ENCODE measurements at regions not wholly inside any gene's neighbourhood (a gene's known extent, or its start where the extent isn't known, plus 50 kb on each side); places are given as distances from the start of the nearest gene placed in this dataset.
"Not testable (repeated sequence)": the region's sequence is repeated elsewhere in the genome, so short reads cannot be mapped to it uniquely, and the experiment has no call there.

DNA sequence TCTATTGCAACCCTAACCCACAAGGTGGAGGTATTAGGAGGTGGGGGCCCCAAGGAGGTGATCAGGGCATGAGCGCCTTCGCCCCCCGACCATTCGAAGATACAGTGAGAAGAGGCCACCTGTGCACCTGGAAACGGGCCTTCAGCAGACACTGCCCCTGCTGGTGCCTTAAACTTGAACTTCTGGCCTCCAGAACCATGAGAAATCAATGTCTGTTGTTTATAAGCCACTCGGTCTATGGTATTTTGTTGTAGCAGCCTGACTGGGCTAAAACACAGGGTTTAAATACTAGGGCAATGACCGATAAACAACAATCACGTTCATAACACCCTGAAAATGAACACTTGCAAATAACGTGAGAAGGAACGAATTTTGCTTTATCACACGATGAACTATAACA, 85.2 kb upstream of the USP29 start:
- no peak for FAIRE-seq

DNA sequence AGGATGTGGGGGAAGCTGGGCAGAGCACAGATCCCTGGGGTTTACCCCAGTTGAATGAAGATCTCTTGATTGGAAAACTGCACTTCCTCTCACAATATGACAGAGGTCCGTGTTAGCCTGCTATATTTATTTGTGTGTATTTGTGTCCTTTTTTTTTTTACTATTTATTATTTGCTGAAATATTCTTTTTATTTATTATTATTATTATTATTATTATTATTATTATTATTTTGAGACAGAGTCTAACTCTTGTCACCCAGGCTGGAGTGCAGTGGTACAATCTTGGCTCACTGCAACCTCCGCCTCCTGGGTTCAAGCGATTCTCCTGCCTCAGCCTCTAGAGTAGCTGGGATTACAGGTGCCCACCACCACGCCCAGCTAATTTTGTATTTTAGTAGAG, 84.0 kb upstream of the USP29 start:
- not testable (repeated sequence) for FAIRE-seq

DNA sequence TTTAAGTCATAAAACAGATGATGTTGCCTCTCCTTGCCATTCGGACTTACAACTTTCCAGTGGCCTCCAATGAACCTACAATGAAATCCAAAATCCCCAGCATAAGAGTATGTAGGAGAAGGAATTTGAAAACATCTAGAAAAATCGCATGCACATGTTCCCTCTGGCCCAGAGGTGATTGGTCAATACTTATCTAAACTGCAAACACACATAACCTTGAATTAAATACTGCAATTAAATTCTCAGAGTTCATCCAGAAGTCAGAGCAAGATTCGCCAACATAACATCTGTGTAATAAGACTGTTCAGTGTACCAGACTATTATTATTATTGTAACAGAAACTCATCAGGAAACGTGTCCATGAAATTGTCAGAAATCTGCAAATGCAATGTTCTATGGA, 82.2 kb upstream of the USP29 start:
- FAIRE-seq: peak; percentile 94

DNA sequence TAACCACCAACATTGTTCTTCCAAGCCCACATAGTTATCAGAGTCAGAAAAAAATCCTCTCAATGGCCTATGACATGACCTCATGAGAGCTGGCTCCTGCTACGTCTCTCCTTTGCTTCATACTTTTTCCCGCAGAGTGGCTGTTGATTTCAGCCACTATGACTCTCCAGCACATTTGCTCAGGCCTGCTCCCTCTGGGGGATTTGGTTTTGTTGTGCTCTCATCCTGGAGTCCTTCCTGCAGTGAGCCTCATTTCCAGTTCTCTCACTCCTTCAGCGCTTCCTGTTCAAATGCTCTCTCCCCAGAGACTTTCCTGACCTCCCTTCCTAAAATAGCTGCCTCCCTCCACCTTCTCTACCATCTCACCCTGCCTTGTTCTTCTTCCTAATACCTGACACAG, 72.0 kb upstream of the USP29 start:
- FAIRE-seq: no peak

DNA sequence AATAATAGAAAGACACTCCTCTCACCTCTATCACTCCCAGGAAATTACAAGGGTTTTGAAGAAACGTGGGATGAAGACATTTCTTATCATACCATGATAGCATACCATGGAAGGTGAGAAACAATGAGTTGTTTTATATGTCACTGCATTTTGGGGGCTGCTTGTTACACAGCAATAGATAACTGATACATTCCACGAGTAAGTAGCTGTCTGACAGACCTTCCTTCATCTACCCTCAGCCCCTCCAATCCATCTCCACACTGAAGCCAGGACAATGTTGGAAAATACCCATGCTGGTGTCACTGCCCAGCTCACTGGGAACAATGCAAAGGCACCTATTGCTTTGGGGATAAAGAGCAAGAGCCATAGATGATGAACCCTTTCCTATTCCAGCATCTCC, 68.9 kb upstream of the USP29 start:
- FAIRE-seq: no peak

DNA sequence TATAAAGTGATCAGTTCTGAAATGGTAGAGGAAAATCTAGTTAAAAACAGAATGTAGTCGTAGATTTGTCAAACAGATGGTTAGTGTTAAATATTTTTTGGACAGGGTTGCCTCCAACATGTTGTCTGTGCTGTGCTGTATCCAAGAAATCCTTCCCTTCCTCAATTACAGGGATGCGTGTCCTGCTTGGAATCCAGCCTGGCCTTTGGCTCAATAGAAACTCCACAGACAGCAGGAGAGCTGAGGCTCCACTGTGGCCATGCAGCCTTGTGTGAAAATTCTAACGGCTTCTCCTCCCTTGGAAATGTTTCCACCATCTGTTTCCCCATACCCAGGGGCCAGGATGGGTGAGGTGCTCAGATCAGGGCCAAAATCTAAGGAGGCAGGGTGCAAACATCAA, 67.7 kb upstream of the USP29 start:
- no peak for FAIRE-seq

DNA sequence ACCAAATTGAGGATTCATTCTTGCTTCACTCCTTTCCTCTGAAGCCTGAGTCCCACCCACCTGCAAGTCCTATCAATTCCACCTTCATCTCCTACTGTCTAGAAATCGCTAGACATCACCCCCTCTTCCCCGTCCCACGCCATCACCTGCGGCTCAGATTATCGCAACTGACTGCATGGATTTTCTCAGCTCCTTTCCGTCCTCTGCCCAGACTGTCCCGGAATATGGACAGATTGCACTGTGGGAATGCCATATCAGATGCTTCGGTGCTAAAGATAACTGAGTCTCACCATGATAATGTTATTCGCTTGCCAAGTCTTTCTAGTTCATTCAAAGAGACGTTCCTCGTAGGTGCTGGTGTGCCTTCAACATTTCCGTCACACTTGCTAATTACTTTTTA, 66.4 kb upstream of the USP29 start:
- FAIRE-seq: no peak

DNA sequence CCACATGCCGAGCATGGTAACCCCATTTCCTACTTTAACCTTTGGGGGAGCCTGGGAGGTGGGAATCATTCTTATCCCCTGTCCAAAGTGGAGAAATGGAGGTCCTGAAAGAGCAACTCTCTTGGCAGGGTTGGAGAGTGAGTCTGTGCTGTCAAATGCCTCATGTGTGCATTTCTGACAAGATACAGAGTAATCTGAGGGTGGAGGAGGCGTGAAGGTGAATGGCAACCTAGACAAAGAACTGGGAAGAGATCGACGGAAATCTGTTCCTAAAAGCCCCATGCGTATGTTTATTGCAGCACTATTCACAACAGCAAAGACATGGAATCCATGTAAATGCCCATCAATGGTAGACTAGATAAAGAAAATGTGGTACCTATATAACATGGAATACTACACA, 63.8 kb upstream of the USP29 start:
- FAIRE-seq: no peak

DNA sequence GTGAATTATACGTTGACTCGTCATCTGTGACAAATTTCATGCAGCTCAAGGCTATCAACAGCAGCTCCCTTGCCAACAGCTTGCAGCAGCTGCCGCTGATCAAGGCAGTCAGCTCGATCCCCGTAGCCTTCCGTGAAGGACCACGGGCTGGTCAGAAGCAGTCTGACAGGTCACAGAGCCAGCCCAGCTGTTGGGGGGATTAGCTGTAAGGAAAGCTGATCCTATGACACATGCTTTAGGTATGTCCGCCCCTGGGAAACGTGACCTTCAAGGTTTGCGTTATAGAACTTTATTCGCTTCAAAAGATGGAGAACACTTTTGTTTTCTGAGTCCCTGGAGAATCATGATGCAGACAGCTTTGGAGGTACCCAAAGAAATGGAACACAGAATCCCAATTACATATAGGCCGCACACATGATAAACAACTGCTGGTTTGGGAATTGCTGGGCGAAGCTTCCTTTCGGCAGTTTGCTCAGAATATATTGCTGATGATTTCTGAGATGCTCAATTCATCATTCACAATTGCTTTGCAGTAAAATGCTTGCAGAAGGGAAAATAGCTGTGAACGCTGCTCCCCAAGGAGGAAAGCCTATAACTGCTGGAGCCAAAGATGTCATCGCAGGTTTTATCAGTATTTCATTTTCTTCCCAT, 62.6 kb upstream of the USP29 start:
- FAIRE-seq: no peak

DNA sequence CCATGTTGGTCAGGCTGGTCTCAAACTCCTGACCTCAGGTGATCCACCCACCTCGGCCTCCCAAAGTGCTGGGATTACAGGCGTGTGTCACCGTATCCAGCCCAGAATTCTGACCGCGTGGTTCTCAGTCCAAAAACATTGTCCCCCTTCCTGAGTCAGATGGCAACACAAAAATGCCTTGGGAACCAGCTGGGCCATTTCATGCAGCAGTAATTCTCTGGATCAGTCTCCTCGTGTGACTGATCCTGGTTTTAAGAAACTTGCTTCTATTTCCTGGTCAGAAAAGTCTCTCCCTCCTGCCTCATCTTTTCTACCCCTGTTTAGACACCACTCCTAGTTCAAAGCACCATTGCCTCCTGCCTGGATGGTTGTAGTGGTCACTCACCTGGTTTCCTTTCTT, 60.9 kb upstream of the USP29 start:
- FAIRE-seq: no peak

DNA sequence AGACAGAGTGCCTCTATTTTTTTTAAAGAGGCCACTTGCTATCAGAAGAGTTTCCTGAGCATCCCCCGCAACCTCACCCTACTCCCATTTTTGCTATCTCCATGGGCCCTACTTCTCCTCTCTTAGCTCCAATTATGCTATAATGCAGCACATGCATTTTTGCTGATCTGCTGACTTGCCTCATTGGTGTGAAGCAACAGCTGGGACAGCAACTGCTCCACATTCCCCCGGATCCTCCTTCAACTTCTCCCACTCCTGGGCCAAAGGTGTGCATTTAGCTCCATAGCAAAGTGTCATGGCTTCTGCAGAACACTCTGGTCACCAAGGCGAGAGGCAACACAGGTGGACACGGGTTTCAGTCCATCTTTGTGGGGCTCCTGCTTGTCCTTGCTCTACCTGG, 56.7 kb upstream of the USP29 start:
- no peak for FAIRE-seq

DNA sequence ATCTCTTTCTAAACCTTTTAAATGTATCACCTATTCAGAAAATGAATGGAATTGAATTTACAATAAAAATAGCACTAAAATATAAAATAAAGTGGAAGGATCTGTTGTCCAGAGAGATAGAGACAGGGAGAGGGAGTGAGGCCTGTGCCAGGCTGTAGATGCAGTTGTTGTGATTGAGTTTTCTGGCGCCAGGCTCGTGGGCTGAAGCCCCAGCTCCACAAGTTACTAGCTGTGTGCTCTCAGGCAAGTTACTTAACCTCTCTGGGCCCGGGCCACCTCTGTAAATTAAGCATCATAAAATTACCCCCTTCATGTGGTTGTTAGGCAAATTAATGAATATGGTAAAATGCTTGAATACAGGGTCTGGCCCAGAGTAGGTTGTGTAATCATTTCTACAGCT, 52.3 kb upstream of the USP29 start:
- FAIRE-seq: no peak

DNA sequence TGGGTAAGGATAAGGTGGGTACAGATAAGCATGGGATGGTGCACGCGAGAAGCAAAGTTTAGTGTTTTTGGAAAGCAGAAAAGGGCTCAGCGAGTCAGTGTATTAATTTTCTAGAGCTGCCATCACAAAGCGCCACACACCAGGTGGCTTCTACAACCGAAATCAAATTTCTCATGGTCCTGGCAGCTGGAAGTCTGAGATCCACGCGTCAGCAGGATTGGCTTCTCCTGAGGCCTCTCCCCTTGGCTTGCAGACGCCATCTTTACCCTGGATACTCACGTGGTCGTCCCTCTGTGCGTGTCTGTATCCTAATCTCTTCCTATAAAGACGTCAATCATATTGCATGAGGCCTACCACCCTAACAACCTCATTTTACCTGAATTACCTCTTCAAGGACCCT, 51.5 kb upstream of the USP29 start:
- FAIRE-seq: no peak

DNA sequence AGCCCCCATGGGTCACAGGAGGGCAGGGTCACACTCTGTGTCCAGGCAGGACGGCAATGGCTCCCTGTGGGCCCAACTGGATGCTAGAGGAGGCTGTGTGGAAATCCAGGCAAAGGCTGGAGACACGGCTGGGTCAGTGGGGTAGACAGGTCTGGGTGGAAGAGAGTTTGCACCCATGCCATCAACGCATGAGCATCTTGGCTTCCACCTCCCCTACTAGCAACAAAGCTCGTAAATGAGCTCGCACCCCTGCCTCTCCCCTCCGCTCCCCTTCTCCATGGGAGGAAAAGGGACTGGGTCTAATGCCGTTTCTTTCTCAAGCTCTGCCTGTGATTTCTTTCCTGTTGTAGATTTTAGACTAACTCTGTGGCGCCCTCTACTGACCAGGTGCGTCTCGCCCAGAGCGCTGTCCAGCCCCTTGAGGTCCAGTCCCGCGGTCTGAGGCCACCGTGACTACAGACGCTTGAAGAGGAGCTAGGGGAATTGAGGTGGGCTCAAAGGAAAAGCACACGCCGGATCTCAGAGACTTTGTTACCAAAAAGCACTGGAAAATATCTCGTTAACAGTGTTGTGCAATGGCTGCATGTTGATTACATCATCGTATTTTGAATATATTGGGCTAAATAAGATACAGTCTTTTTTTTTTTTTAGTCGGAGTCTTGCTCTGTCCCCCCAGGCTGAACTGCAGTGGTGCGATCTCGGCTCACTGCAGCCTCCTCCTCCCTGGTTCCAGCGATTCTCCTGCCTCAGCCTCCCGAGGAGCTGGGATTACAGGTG, 50.7 kb upstream of the USP29 start:
- FAIRE-seq: no peak
